G401.6 (cell line): ENCODE measurements at regions not wholly inside any gene's neighbourhood (a gene's known extent, or its start where the extent isn't known, plus 50 kb on each side); places are given as distances from the start of the nearest gene placed in this dataset.
"Not testable (repeated sequence)": the region's sequence is repeated elsewhere in the genome, so short reads cannot be mapped to it uniquely, and the experiment has no call there.

Experiments
- FAIRE-seq: peaks from 2 replicates; lab custom pipeline; 2012; peaks lifted over from hg19 to GRCh38; lab: Jason Lieb, UNC

DNA sequence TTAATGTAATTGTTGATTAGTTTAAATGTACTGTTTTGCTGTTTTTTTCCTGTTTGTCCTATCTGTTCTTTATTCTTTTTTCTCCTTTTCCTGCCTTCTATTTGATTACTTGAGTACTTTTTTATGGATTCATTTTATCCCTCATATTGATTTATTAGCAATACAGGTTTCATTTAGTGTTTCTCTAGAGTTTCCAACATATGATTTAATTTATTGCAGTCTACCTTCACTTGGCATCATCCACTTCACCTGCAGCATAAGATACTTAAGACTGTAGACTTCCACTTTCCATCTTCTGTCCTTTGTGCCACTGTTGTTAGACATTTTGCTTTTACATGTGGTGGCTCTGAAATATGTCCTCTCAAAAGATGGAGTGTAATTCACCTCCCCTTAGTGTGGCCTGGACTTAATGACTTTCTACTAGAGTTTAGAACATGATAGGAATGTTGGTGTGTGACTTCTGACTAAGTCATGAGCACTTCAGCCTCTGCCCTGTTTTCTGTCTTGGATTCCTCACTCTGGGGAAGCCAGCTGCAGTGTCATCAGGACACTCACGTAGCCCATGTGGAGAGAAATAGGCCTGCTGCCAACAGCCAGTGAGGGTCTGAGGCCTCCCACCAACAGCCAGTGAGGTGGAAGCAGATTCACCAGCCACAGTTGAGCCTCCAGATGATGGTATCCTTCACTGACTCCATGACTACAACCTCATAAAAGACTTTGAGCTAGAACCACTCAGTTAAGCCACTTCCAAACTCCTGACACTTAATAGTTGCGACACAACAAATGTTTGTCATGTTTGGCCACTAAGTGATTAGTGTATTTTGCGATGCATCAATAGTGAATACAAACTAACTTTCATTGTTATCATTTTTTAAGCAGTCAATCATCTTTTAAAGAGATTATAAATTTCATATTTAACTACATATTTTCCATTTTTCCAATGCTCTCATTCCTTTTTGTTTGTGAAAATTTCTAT is 643.5 kb upstream of the DPP6 start:
- FAIRE-seq = no peak

- FAIRE-seq = not testable (repeated sequence)
Measured at GRCh38 chr7:153409567-153410342, 642.4 kb upstream of the DPP6 start.

- not testable (repeated sequence) for FAIRE-seq
Measured at GRCh38 chr7:153410997-153411642, 641.1 kb upstream of the DPP6 start.

DNA sequence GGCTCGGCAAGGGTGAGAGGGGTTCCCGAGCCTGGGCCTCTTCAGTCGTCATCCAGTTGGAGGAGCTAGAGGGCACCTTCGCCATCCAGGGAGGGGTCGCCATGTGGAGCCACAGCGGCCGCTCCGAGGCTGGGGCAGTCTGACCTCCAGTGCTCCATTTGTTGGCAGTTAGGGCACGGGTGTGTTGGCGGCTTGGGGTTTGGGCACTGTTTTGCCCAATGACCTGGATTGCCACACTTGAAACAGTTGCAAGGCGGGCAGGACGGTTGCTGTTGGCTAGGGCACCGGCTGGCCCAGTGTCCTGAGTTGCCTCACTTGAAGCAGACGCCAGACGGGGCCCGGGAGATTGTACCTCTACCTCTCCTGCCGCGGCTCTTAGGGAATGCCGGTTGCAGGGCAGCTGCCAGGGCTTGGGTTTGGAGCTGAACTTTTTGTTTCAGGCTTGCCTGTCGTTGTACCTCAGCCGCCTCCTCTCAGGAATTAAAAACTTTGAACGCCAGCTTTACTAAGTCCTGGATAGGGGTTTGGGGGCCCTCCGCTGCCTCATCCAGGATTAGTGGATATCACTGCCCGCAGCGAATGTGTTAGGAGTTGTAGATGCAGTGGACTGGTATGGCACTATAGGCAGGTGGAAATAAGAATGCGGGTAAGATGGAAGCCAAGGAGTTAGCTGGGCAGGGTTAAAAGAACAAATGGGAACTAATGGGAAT is 639.9 kb upstream of the DPP6 start:
- not testable (repeated sequence) for FAIRE-seq

GRCh38 chr7:153412824-153413198 is 639.4 kb upstream of the DPP6 start:
- FAIRE-seq = not testable (repeated sequence)

GRCh38 chr7:153413199-153413539 is 639.0 kb upstream of the DPP6 start:
- no peak for FAIRE-seq

DNA sequence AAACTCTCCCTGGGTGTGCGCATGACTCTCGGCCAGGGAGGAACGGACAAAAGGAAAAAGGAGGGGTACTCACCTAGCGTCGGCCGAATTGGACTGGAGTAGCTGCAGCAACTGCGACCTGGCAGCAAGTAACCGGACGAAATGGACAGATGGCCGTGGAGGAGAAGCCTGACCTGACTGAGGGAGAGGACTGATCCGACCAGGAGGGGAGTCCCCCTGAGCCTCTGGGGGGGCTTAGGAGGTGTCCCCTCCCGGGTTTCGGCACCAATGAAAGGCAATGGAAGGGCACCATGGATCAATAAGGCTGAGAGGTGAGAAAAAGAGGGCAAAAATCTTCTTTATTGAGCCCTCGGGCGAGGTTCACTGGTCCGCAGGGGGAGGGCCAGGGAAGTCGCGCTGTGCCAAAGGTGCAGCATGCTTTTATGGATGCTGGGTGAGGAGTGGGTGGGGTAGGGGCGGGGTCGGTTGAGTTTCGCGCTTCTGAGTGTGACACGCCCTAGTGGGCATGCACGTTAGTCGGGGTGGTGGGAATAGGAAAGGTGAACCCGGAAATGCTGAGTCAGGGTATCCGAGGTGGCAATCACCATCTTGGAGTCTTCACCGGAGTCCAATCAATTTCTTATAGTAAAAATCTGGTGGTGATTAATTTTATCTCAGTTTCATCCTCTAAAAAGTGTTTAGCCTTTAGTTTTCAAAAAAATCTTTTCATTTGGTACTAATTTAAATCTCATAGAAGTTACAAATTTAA is 638.5 kb upstream of the DPP6 start:
- no peak for FAIRE-seq

DNA sequence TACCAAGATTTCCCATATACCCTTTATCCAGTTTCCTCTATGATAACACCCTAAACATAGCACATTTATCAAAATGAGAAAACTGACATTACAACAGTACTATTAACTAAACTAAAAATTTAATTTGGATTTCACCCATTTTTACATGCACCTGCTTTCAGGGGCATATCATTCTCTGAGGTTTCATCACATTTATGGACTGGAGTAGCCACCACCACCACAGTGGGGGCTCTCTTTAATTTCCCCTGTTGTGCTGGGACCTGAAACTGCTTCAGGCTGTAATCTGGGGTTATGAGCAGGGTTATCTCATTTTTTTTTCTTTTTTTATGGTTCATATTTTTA is 637.9 kb upstream of the DPP6 start:
- FAIRE-seq = no peak

- no peak for FAIRE-seq
Measured at GRCh38 chr7:153415632-153416031, 636.6 kb upstream of the DPP6 start.

DNA sequence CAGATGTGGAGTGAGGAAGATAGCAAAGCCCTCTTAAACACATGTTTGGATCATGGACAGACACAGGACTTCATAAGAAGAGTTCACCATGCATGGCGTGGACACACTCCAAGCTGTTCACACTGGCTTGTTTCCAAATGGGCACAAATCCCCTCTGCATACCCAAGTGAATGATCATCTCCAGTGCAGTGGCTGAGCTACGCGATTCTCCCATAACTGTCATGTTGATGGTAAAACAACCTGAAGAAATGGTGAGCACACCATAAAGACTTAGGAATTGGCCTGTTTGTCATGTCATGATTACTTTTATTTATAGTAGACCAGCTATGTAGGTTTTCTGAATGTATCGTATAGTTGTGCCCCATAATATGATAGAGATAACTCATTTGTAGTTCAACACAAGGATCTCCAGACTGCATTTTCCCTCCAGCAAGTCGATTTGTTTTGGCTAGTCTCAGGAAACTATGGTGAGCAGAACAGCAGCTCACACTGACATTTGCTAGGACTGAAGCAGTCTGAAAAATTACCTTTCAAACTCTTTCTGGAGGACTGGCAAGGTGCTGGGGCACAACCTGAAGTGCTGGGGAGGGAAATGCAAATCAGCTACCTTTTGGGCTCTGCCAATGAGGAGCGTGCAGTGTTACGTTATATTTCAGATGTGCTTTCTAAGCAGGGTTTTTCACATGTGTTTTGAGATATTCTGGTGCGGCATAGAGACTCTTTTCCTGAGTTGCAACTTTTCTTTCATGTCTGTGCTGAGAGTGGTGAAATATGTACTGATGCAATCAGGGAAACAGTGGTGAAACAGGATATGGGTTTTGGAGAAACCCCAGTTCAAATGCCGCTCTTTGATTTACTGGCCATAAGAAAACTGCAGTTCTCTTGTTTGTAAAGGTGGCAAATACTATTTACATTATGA is 629.6 kb upstream of the DPP6 start:
- no peak for FAIRE-seq

DNA sequence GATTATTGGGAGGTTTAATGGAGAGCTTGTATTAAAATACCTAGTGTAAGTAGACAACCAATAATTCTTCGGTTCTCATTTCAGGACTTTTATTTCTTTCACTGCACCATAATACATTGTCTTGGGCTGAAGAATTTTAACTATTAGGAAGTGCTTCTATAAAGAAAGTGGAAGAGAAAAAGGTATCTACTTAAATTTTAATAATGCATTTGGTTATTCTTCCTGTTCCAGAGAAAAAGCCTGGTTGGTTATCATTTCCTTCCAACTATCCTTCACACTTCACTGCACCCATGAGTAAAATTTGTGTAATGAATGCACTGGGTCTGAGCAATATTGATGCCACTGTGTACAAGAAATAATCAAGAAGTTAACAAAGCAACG is 629.0 kb upstream of the DPP6 start:
- FAIRE-seq = no peak

DNA sequence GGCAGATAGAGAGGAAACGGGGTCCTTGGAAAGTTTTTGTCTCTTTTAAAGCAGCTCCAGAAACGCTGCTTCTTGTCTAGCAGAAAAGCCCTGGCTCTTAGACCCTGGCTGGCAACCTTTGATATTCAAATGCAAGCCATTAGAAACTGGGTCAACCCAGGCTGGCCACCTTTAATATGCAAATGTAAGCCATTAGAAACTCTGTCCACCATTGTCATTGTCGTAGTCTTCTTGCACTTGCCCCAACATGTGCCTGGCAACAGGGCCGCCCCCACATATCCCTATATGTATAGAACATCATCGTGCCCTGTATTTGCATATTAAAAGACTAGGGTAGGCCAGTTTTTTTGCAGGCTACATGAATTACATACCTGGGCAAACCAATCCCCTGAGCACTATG is 621.3 kb upstream of the DPP6 start:
- no peak for FAIRE-seq

GRCh38 chr7:153432063-153432462 is 620.1 kb upstream of the DPP6 start:
- FAIRE-seq = no peak

DNA sequence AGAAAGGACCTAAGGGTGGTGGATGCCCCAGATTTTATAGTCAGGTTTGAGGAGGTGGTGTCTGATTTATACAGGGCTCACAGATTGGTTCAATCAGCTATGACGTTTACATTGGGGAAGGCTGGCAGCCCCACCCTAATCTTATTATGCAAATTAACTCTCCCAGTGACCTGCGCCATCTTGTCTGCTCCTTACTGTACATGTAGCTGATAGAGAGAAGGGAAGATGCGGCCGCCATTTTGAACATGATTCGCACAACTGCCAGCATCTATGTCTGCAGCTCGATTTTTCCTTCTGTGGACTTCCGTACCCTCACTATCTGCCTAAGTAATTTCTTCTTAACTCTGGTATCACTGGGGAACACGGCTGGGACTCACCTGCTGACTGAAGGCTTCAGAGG is 619.0 kb upstream of the DPP6 start:
- no peak for FAIRE-seq

GRCh38 chr7:153440715-153441114 is 611.5 kb upstream of the DPP6 start:
- no peak for FAIRE-seq

- FAIRE-seq = no peak
Measured at GRCh38 chr7:153443032-153443701, 609.0 kb upstream of the DPP6 start.

DNA sequence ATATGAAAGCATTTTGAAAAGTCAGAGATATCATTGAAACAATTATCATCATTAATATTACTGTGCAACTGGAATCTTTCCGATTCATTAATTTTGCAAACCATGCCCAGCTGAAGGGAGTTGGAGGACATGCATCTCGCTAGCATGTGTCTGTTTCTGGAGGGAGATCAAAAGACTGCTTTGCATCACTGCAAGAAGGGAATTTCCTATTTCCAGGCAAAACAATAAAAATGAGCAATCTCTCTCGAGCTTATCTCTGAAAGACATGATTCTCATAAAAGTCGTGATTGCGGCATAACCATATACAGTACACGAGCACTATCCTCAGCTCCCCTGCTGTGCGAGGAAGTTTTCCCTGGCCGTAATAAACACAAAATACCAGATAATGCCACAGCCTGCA is 607.6 kb upstream of the DPP6 start:
- no peak for FAIRE-seq

DNA sequence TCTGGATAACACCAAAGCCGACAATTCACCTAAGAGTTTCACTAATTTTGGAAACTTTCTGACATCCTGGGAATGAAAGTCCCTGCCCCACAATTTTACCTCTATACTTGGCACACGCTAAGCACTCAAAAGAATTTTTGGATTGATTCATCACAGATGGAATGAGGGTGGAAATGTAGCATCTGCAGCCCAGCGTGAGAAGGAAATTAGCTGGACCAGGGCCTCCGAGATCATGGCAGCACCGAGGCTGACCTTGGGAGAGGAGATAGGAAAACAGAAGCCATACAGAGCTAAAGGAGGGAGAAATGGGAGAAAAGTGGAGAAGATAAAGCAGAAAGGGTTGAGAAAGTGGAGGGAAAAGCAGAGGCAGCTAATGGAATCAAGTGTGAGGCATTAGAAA is 606.6 kb upstream of the DPP6 start:
- no peak for FAIRE-seq

- FAIRE-seq = no peak
Measured at GRCh38 chr7:153446490-153446889, 605.7 kb upstream of the DPP6 start.

GRCh38 chr7:153447011-153447410 is 605.2 kb upstream of the DPP6 start:
- FAIRE-seq = no peak
